ENCODE measurements at regions not wholly inside any gene's neighbourhood (a gene's known extent, or its start where the extent isn't known, plus 50 kb on each side); places are given as distances from the start of the nearest gene placed in this dataset.
A peak's percentile ranks its signal among the peaks of the same experiment; 100 is the strongest.

DNA sequence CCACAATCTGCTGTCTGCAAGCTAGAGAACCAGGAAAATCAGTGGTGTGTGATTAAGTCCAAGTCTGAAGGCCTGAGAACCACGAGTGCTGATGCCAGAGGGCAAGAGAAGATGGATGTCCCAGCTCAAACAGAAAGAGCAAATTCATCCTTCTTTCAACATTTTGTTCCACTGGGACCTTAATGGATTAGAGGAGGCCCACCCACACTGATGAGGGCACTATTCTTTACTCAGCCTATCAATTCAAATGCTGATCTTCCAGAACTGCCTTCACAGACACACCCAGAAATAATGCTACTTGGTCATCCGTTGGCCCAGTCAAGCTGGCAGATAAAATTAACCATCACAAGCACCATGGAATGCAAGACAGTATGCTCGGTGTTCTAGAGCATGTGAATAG lies 226.6 kb upstream of the SASH1 start:
- no peak for DNase-seq

DNA sequence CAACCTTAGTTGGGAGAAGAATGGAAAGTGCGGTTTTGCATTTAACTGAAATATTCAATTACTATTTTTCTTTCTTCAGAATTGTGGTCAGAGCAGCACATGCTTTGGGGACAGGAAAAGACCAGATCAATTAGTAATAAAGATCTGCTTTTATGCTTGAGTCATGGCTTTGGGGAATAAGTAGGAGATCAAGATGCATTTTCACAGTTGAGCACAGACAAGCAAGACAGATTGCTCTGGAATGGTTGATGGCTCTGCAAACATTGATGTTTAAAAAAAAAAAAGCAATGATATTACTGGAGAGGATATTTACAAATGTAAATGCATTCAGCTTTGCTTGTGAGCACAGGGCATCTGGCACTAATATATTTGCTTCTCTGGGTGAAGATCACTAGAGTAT lies 224.4 kb upstream of the SASH1 start:
- no peak for DNase-seq

DNA sequence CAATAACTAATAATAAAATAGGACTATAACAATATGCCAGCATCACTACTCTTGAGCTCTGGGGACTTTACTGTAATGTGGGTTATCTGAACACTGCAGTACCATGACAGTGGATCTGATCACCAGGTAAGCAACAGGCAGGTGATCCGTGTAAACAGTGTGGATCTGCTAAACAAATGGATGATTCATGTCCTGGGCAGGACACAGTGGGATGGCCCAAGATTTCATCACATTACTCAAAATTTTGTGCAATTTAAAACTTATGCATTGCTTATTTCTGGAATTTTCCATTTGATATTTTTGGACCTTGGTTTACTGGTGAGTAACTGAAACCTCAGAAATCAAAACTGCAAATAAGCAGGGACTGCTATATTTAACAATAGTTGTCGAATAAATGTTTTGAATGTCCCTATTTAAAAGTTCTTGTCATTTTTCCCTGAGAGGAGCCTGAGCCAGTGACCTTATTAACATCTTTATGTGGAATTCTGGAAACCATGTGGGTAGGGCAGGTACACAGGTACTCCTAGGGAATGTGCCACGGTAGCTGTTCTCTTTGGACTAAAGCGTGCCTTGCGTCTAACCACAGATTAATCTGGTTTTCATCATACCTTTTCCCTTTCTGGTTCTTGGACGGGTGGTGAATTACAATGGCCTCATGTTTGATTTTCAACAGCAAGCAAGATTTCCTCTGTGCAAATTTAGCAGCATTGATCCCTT lies 214.5 kb upstream of the SASH1 start:
- no peak for DNase-seq

DNA sequence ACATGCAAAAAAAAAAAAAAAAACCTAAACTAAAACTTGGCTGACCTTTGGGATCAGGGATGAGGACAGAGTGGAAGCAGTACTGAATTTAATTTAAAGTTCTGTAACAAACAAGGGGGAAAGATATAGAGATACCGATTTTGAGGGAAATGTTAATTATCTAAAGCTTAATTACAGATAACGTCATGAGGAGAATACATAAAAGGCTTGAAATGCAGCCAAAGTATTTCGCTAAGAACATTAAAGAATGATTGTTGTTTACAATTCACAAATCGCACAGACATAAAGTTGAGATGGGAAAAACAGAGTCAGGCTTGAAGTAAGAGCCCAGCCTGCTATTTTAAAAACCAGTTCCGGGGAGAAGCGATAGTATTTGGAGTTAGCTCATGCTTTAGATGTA lies 208.0 kb upstream of the SASH1 start:
- no peak for DNase-seq

DNA sequence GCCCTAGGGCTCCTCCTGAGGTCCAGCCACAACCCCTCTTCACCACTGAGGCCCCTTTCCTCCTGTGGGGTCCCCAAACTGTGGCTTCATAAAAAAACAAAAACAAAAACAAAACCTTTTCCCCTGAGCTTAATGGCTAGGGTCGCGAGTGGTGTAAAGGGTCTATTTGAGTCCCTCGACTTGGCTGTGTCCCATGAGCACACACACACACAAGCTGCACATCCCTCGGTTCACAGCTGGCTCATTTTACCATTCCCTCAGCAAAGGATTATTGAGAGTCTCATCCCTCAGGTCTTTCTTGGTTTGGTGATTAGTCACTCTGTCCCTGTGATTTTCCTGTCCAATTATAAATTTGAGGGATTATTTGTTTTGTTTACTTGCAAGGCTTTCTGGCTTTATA lies 206.1 kb upstream of the SASH1 start:
- no peak for DNase-seq

DNA sequence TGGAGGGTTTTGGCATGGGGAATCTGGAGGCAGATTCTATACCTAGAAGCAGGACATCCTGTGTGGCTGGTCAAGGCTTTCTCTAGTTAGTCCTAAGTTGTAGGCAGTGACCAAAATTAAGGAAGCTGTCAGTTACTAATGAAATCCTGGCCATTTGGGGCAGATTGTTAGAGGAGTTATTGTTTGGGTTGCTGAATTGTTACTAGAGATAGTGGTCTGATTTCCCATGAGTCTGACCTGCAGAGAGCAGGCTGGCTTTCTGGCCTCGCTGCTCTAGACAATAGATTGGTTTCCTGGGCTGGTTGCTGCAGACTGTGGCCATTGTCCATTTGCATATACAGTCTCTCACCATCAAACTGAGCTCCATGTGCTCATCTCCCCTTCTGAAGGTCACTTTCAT lies 205.0 kb upstream of the SASH1 start:
- no peak for DNase-seq

DNA sequence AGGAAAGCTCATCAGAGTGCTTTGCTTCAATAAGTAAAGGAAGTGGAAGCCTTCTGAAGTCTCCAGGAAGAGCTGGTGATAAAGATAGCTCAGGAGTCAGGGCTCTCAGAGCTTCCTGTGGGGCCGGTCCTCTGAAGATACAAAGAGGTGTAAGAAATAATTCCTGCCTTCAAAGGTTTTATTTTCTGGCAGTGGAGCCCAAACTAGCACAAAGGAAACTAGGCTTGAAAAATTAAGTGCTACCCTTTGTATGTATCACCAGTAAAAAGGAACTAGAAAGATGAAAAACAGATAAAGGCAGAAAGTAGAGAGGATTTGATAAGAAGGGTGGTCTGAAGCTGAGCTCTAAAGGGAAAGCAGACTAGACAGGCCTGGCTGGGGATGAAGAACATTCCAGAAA lies 204.1 kb upstream of the SASH1 start:
- no peak for DNase-seq

DNA sequence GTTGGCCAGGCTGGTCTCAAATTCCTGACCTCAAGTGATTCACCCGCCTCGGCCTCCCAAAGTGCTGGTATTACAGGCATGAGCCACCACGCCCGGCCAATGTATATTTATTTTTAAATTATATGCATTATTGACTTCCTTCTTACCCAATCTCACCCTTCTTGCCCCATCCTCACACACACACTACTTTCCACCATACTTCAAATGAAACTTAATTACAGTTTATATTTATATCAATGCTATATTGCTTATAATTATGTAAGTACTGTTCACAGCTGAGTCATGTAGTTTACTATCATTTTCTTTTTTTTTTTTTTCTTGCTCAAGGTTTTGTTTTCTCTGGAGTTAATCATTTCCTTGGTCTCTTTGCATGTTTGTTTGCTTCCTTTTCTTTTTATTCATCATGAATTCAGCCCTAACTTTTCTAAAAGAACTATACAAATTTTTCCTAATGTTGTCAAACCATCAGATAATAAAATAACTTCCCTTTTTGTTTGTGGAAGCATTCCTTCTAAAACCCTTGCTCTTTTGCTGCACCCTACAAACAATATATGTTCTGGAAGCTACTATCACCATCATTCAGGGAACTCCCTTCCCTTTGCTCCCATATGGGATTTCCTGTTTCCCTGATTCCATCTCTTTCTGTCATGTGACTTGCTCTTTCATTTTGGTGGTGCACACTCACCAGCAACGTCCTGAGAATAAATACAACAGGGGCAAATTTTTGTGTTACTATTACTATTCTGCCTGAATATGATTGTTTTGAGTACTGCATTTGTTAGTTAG lies 201.7 kb upstream of the SASH1 start:
- DNase-seq, result no peak

DNA sequence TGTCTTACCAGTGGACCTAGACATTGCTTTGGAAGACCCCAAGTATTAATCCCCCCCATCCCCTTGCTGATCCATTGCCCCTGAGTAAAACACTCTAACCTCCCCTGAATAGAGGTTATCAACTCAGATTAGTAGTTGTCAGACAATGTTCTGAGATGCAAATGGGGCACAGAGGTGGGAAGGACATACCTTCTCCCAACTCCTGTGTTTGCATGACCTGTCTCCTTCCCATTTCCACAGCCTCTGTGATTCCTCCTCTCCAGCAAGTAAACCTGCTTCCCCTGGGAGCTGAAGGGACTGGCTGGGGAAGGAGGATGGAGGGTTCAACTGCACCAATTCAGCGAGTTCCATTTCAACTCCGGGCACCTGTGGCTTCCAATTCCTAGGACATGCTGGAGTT lies 199.8 kb upstream of the SASH1 start:
- no peak for DNase-seq

DNA sequence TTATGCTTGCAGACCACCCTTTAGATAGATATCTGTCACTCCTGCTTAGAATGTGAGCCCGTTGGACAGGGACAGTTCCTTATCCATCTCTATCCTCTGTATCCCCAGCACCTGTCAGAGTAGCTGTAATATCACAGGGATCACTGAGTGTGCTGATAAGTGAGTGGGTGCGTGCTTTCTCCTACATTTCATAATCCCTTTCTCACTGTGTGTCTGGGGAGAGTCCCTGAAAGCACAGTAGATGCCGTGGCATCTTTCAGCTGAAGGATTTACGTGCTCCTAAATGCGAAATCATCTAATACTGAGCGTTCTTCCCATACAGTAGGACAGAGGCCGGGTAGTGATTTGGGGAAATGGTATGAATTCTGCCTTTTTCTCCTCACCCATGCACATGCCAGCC lies 198.9 kb upstream of the SASH1 start:
- DNase-seq, result no peak

DNA sequence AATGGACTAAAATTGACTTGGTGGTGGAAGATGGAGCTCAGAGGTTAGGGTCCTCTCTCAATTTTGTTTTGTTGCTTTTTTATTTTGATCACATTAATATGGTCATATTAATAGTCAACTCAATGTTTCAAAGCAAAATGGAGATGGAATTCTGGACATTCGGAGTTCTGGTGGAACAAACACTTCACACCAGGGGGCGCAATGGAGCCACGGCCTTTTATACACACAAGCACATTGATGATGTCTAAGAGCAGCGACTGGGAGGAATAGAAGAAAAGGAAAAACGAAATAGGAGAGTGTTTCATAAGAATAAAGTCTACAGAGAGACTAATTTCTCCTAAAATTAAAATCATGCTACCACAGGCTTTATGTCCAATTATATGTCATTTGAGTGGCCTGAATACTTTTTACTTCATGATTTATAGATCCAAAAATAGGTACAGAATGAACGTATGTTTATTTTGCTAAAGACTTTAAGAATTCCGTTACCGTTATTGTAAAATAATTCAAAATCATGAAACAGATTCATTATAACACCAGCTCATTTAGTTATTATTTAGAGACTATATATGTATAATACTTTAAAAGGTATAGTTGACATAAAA lies 197.6 kb upstream of the SASH1 start:
- DNase-seq, result peak; percentile 75

DNA sequence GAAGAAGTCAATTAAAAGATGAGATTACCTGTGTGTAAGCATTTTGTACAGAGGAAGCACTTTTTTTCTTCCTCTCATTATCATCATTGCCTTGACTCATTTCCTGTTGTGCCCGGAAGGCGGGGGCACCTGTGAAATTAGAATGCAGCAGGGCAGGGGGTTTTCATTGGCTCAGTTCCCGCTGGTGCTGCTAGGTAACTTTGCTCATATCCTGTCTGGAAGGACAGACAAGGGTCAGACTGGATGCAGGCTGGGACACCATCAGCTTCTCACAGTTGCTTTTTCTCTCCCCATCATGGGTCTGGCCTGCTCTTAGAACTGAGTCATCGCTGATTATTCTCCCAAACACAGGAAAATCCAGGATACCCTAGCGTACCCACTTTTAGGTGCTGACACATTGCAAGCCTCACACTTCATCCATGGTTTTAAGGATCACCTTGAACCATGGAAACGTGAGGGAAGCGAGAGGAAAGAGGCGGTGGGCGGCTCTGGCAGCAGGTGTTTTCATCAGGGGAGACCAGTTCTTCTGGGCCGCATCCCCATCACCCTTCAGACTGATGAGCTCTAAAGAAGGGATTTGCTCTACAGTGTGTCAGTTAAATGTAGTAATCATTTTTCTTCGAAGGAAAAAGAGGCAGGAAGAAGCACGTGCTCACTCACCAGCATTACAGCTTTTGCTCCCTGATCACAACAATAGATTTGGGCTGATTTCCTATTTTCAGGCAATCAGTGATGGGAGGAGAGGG lies 195.7 kb upstream of the SASH1 start:
- DNase-seq, result no peak

DNA sequence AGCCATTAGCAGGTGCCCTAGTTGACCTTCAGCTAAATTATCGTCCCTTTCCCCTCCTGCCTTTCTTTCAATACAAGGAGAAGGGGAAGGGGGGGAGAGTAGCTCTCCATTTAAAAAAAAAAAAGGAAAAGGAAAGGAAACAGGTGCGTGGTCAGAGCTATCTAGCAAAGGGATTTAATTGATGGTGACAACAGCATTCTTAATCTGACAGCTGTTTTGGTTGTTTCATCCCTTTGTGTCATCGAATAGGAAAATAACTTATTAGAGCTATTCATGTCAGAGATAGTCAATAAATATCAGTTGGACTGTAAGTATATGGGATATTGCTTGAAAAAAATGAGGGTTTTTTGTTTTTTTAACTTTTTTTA lies 195.2 kb upstream of the SASH1 start:
- no peak for DNase-seq

DNA sequence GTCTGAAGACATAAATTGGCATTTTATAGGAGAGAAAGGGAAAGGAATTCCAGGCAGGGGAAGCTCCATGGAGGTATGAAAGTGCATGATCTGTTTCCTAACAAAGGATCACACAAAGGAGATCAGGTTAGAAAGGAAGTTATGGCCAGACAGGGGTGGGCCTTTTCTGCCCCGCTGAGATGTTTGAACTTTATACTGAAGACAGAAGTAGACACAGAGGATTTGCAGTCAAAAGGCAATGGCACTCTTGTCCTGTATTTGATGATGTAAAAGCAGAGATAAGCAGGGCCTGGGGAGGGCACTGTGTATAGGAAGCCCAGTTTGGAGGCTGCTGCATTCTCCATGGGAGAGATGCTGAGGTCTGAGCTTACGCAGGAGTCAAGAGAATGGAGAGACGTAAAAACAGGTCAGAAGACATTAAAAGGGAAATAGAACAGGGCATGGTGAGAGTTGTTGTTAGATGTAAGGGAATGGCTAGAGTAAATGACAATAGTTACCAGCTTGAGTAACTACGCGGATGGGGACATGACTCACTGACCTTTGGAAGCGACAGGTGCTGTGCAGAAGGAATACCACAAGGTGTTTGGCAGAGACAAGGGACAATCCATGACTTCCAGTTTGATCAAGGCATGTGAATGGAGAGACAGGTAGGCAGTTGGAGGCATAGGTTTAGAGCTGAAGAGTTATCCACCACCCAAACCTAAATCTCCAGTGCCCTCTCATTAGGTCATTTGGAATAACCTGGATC lies 190.6 kb upstream of the SASH1 start:
- no peak for DNase-seq

DNA sequence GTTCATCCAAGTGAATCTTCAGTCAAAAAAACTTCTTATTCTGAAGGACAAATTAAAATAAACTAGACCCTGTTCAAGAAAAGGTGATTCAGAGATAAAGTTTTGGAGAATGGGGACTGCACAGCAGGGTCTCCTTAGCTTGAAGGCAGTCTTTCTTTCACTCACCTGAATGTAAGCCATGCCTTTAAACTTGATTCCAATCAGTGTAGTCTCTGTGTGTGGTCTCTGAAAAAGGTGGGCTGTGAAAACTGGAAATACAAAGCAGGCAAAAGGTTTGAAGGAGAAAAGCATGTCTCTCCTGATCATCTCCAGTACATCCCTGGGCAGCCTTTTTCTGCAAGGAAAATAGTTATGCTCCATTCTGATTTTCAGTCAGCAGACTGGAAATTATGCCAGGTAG lies 188.0 kb upstream of the SASH1 start:
- no peak for DNase-seq

DNA sequence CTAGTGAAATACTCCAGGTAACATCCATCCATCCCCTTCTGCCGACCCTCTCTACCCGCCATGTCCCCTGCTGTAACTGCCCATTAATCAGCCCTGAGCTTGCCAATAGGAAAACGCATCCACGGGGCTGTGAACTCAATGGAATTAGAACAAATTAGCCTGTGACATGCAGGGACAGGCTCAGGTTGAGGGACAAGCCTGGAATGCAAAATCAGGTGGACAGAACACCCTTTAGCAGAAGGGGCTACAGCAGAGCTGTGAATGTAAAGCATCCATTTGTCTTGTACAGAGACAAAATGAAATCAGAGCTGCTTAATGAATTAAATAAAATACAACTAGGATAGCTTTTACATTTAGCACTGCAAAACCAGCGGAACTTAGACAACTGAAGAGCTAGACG lies 187.3 kb upstream of the SASH1 start:
- DNase-seq, result no peak

DNA sequence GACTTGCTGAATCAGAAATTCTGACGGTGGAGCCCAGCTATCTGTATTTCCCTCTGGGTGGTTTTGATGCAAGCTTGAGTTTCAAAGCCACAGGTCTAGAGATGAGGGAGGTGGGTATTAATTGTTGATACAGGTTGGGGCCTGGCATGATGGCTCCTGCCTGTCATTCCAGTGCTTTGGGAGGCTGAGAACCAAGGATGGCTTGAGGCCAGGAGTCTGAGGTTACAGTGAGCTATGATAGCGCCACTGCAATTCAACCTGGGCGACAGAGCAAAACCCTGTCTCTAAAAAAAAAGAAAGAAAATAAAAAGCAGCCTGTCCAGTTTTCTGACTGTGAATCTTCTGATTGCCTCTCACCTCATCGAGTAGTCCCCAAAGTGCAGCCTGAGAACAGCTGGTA lies 184.8 kb upstream of the SASH1 start:
- DNase-seq, result no peak

DNA sequence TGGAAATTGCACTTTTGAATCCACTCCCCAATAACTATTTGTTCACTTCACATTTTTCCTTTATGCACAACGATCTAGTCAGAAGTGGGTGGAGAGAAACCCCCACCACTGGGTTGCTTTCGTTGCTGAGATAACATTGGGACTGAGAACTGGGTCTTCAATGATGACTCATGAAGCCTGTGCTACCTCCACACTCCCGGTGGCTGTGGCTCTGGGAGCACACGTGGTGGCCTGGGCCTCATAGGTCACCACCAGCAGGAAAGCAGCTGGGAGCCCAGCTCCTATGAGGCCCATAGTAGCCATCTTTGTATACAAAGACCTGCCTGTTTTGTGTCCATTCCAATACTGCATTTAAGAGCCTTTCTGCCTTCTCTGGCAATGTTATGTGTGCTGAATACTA lies 178.0 kb upstream of the SASH1 start:
- no peak for DNase-seq

DNA sequence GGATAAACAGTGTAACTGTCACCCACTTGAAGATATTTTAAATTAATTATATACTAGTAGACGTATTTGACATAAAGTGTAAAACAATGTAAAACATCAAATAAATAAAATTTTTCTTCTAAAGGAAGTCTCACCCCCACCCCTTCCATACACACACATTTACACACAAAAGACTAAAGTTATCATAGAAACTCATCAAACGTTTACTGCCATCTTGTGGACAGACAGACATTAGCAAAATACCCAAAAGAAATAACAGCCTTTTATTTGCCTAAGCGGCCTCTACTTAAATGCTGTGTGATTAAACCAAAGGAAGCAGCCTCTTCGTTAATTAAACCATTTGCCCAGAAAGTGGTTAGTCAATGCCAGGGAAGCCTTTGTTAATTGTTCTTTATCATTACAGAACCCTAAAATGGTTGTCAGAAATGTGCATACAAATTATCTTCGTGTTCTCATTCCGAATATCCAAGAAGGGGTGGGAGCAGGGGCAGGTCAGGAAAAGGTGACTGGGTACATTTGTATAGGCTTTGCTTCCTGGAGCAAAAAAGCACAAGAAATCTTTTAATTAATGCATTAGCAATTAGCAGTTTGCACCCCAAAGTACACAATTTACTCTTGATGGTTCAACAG lies 176.2 kb upstream of the SASH1 start:
- DNase-seq, result peak; percentile 62

DNA sequence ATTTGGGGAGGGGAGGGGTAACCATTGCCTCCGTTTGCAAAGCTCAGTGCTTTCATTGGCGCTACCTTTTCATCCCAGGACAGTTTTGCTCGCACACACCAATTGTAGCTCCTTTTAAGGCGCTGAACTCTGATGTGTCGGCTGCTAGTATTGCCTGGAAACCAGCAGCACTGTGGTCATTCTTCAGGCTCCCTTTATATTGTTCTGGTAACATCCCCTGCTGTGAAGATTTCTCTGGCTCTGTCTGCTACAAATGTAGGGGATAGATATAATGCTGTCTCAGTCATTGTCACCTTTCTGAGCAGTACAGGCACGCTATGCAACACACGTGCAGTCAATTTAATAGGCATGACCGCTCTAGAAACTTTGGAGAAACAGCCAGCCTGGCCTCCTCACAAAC lies 172.9 kb upstream of the SASH1 start:
- no peak for DNase-seq

DNA sequence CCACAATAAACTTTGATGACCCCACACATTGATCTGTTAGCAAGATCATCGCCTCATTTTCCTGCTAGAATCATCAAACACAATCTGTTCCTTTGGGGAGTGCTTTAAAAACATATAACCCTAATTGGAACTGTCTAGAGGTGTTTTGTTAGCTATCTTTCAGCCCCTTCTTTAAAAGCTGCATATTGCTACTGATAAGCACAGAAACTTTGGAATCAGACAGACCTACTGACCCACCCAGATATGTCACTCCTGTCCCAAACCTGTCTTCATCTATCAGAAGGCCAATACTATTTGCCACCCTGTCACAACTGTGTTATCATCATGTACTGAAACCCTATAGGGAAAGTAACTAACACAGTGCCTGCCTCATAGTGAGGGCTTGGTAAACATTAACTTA lies 172.4 kb upstream of the SASH1 start:
- no peak for DNase-seq

DNA sequence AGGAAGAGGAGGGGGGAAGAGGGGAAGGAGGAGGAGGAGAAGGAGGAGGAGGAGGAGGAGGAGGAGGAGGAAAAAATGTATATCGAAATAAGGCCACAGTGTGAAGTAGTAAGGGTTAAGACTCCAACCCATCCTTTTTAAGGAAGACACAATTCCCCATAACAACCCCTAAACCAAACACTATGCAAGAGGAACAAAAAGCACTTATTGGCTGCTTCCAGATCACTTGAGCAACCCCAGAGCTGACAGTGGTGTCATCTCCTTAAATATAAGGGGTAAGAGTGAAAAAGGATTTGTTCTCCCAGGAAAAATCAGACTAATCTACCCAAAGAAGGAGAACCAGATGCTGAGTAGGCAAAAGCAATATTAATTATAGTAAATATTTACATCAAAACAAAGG lies 169.1 kb upstream of the SASH1 start:
- no peak for DNase-seq

All from fibroblast of skin of right quadriceps (primary cell).